ENCODE measurements at regions not wholly inside any gene's neighbourhood (a gene's known extent, or its start where the extent isn't known, plus 50 kb on each side); places are given as distances from the start of the nearest gene placed in this dataset.

DNA sequence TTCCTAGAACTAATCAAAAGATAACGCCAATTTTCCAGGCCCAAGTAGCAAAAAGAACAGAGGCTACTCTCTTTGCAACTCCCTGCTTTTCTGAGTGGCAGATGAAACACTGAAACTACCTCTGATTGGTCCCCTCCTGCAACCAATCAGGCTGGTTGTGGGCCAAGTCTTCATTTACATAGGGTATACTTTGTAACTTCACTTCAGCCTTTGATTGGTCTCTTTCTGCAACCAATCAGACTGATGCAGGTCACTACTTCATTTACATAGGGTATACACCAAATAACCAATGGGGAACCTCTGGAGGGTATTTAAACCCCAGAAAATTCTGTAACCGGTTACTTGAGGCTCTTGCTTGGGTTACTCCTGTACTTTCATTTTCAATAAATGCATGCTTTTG lies 289.6 kb downstream of the MED10 start:
- ChIA-PET POLR2A (no interaction called here), CTCF (no interaction called here)
- Histone ChIP-seq H3K4me2 (ENCODE audit: insufficient read depth, low read length) (no peak overlapping the region), H4K20me1 (replicated peaks; ENCODE audit: control insufficient read depth, extremely low read depth, insufficient read depth, low read length) (no peaks in the 10 kb centered on the region), H3K27ac (ENCODE audit: insufficient read depth, low read depth, low read length) (no peak overlapping the region), H3K9me3 (replicated peaks; ENCODE audit: control insufficient read depth, insufficient read depth, low read length) (peaks cover 3% of the 10 kb centered on the region), H3K79me2 (ENCODE audit: control insufficient read depth, insufficient read depth, low read length) (no peaks in the 10 kb centered on the region), H3K9me1 (replicated peaks; ENCODE audit: control insufficient read depth, extremely low read depth, insufficient read depth, low read length) (no peaks in the 10 kb centered on the region), H3K9ac (replicated peaks; ENCODE audit: extremely low read depth, insufficient read depth, low read length) (no peak overlapping the region), H3K4me1 (ENCODE audit: control insufficient read depth, extremely low read depth, insufficient read depth, low read length) (no peaks in the 10 kb centered on the region), H2AFZ (ENCODE audit: low read depth, low read length) (no peak overlapping the region), H3K27me3 (ENCODE audit: control insufficient read depth in 2 of 2, insufficient read depth in 2 of 2, low read length in 2 of 2) (no peaks in the 10 kb centered on the region), H3K4me3 (replicated peaks in 1 of 3; ENCODE audit: insufficient read depth in 1 of 3, low read depth in 1 of 3, low read length in 3 of 3) (no peak overlapping the region), H3K36me3 (ENCODE audit: control insufficient read depth in 2 of 2, extremely low read depth in 1 of 2, insufficient read depth in 2 of 2, low read length in 2 of 2) (no peaks in the 10 kb centered on the region)
- DNase-seq (ENCODE audit: low read depth, low spot score) (no peak), FAIRE-seq (no peak)
- intact Hi-C loops (cut with micrococcal nuclease) = no loop called here
- dilution Hi-C loops (cut with MboI; ENCODE audit: extremely low pct_ligation_motif_present, low sequenced_read_pairs) = no loop called here
- BruUV-seq (replicated peaks) = no TSS peak
- TF ChIP-seq GATA2 (IDR thresholded peaks at IDR 0.05; ENCODE audit: insufficient read depth, insufficient read length, low read depth, low read length) (no peak), EZH2 (IDR thresholded peaks at IDR 0.05; ENCODE audit: borderline replicate concordance, low read depth, low read length, severe bottlenecking) (no peak), MYC (IDR thresholded peaks at IDR 0.05; ENCODE audit: low read depth, low read length) (no peak), MAX (IDR thresholded peaks at IDR 0.05; ENCODE audit: insufficient read depth, insufficient read length) (no peak), FOS (IDR thresholded peaks at IDR 0.05; ENCODE audit: borderline replicate concordance, insufficient read depth, low read length) (no peak), JUN (IDR thresholded peaks at IDR 0.05; ENCODE audit: borderline replicate concordance, insufficient read depth, insufficient read length, low read depth) (no peak), POLR2AphosphoS5 (IDR thresholded peaks at IDR 0.05; ENCODE audit: insufficient read depth, low read depth, low read length) (no peak), POLR2A (IDR thresholded peaks at IDR 0.05; ENCODE audit: low read depth, low read length) (no peak), CTCF (IDR thresholded peaks at IDR 0.05; ENCODE audit: extremely low read depth in 1 of 2, insufficient read depth in 1 of 2, low read depth in 1 of 2, low read length in 2 of 2) (no peak)
